Adrenal gland (tissue), 9 donors: ENCODE measurements at regions not wholly inside any gene's neighbourhood (a gene's known extent, or its start where the extent isn't known, plus 50 kb on each side); places are given as distances from the start of the nearest gene placed in this dataset.

Experiments
- DNase-seq, 7 donors: peaks; one replicate each; pipeline ENCODE4 v3.0.0-alpha.2; 2019 to 2020
- H3K27ac ChIP-seq, 5 donors: fragments of 200-600 bp; sonication (generic) in 4 of 5; 1 replicate in 3 of 5; 2 replicates in 2 of 5; pipeline versions ENCODE4 v1.5.1 to v1.8.0; 2016 to 2020; ENCODE audit warnings: mild to moderate bottlenecking in 1 of 5
- H3K27me3 ChIP-seq: fragments of 200-600 bp; 2 replicates; pipeline ENCODE4 v1.8.0; 2021
- H3K36me3 ChIP-seq, 2 donors: fragments of 200-600 bp; replicated peaks in 1 of 2; 1 replicate in 1 of 2; 2 replicates in 1 of 2; pipeline versions ENCODE4 v1.5.1 to v1.8.0; 2018 to 2022
- H3K4me1 ChIP-seq, 2 donors: fragments of 200-600 bp; replicated peaks in 1 of 2; 1 replicate in 1 of 2; 2 replicates in 1 of 2; pipeline versions ENCODE4 v1.5.1 to v1.8.0; 2018 to 2021
- H3K4me3 ChIP-seq, 4 donors: fragments of 200-600 bp; sonication (generic) in 3 of 4; one replicate each; pipeline ENCODE4 v1.5.1; 2016 to 2018
- H3K9me3 ChIP-seq, 3 donors: fragments of 200-600 bp; sonication (generic) in 1 of 3; replicated peaks in 1 of 3; 1 replicate in 2 of 3; 2 replicates in 1 of 3; pipeline versions ENCODE4 v1.5.1 to v1.8.0; 2016 to 2021
- CTCF ChIP-seq, 6 experiments: fragments of 450-650 bp in 4 of 6; fragments of 200-600 bp in 2 of 6; sonication (generic) in 1 of 6; IDR thresholded peaks; 1 replicate in 5 of 6; 2 replicates in 1 of 6; pipeline versions ENCODE4 v1.5.1 to v1.8.0; 2016 to 2021; ENCODE audit warnings: antibody characterized with exemption in 6 of 6, mild to moderate bottlenecking in 2 of 6, moderate library complexity in 1 of 6
- POLR2A ChIP-seq, 2 donors: fragments of 450-650 bp; IDR thresholded peaks; one replicate each; pipeline ENCODE4 v1.6.1; 2017; ENCODE audit warnings: antibody characterized with exemption in 2 of 2, mild to moderate bottlenecking in 2 of 2, moderate library complexity in 1 of 2
- WGBS, 4 donors: extraction: QIAGEN DNeasy Blood & Tissue Kit in 2 of 4; methylation state at CpG; one replicate each; pipeline versions ENCODE4 v1.1.5 to v1.1.7; 2013 to 2017; 5-methylcytosine and 5-hydroxymethylcytosine counted together
- intact Hi-C, 2 donors: fragments of 100-400 bp; cut with DNase I; formaldehyde crosslinking; loops; one replicate each; pipeline versions ENCODE4 v1.14.1 to v1.15.0; 2022 to 2023
- donor health status: healthy with polysubstance abuse.
- donor health status: Bipolar disorder and iron deficiency.
- donor health status: DM: yes; HTN: yes; CAD: no.
- donor health status: DM: no; HTN: no; CAD: no.
- donor health status: DM: no; HTN: no; CAD: no.

GRCh38 chr17:71399221-71399620 lies 721.6 kb upstream of the SOX9 start:
- DNase-seq = no peak
- peaks cover 3% of the 10 kb centered on the region for H3K27me3 ChIP-seq
- no peak for TF ChIP-seq POLR2A (IDR thresholded peaks at IDR 0.05)
- TF ChIP-seq CTCF (IDR thresholded peaks at IDR 0.05) = no peak
- no peaks in the 10 kb centered on the region for H3K36me3 ChIP-seq
- no peak overlapping the region for H3K4me3 ChIP-seq
- intact Hi-C loops = no loop called here
- no peaks in the 10 kb centered on the region for H3K9me3 ChIP-seq
- 24 to 36% (median 31%) methylated on average over 3 of the region's 3 CpGs for WGBS, 4 donors
- H3K4me1 ChIP-seq = no peaks in the 10 kb centered on the region
- no peak overlapping the region for H3K27ac ChIP-seq

GRCh38 chr17:71399649-71400048 lies 721.2 kb upstream of the SOX9 start:
- H3K27me3 ChIP-seq = peaks cover 3% of the 10 kb centered on the region
- DNase-seq = no peak
- no peaks in the 10 kb centered on the region for H3K9me3 ChIP-seq
- no peak overlapping the region for H3K27ac ChIP-seq
- 18 to 45% (median 27%) methylated on average over 1 of the region's 1 CpG for WGBS, 4 donors
- no peaks in the 10 kb centered on the region for H3K36me3 ChIP-seq
- no peaks in the 10 kb centered on the region for H3K4me1 ChIP-seq
- TF ChIP-seq CTCF (IDR thresholded peaks at IDR 0.05) (no peak), POLR2A (IDR thresholded peaks at IDR 0.05) (no peak)
- H3K4me3 ChIP-seq = no peak overlapping the region
- intact Hi-C loops = no loop called here

GRCh38 chr17:71402007-71402406 lies 718.8 kb upstream of the SOX9 start:
- no peaks in the 10 kb centered on the region for H3K36me3 ChIP-seq
- H3K4me1 ChIP-seq = no peaks in the 10 kb centered on the region
- no peaks in the 10 kb centered on the region for H3K9me3 ChIP-seq
- DNase-seq = no peak
- H3K4me3 ChIP-seq = no peak overlapping the region
- TF ChIP-seq POLR2A (IDR thresholded peaks at IDR 0.05) (no peak), CTCF (IDR thresholded peaks at IDR 0.05) (no peak)
- peaks cover 3% of the 10 kb centered on the region for H3K27me3 ChIP-seq
- intact Hi-C loops = no loop called here
- H3K27ac ChIP-seq = no peak overlapping the region
- WGBS, 4 donors = 85 to 93% (median 87%) methylated on average over 1 of the region's 1 CpG

- no peak for DNase-seq
- intact Hi-C loops = no loop called here
Observed at GRCh38 chr17:71402661-71403141, 718.1 kb upstream of the SOX9 start.

More at GRCh38 chr17:71402661-71403141, 718.1 kb upstream of the SOX9 start:
- Histone ChIP-seq H3K4me1 (no peaks in the 10 kb centered on the region), H3K36me3 (no peaks in the 10 kb centered on the region), H3K27me3 (peaks cover 3% of the 10 kb centered on the region), H3K9me3 (no peaks in the 10 kb centered on the region), H3K4me3 (no peak overlapping the region), H3K27ac (no peak overlapping the region)
- no peak for TF ChIP-seq CTCF (IDR thresholded peaks at IDR 0.05)
- no peak for TF ChIP-seq POLR2A (IDR thresholded peaks at IDR 0.05)
- 58 to 73% (median 68%) methylated on average over 3 of the region's 3 CpGs for WGBS, 4 donors
